ENCODE measurements at regions not wholly inside any gene's neighbourhood (a gene's known extent, or its start where the extent isn't known, plus 50 kb on each side); places are given as distances from the start of the nearest gene placed in this dataset.

DNA sequence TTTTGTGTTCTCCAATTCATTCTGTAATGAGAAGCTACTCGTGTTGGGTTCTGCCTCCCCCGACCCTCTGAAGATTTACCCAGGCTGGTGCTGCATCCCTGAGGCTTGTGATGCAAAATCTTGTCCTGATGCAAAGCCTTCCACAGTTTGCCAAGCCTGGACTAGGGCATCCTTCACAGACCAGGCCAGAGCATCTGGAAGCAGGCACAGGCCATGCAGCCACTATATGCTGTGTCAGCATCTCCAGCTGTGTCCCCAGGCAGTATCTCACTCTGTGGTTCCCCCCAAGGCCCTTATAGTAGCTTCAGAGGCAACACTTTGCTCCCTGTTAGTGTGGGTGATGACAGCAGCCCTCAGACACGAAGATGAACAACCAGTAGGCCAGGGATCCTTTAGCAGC lies 77.3 kb upstream of the RCN1 start:
- TF ChIP-seq, protein P1, sequence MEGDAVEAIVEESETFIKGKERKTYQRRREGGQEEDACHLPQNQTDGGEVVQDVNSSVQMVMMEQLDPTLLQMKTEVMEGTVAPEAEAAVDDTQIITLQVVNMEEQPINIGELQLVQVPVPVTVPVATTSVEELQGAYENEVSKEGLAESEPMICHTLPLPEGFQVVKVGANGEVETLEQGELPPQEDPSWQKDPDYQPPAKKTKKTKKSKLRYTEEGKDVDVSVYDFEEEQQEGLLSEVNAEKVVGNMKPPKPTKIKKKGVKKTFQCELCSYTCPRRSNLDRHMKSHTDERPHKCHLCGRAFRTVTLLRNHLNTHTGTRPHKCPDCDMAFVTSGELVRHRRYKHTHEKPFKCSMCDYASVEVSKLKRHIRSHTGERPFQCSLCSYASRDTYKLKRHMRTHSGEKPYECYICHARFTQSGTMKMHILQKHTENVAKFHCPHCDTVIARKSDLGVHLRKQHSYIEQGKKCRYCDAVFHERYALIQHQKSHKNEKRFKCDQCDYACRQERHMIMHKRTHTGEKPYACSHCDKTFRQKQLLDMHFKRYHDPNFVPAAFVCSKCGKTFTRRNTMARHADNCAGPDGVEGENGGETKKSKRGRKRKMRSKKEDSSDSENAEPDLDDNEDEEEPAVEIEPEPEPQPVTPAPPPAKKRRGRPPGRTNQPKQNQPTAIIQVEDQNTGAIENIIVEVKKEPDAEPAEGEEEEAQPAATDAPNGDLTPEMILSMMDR (optimal IDR thresholded peaks at IDR 0.05 in 1 of 3, IDR thresholded peaks at IDR 0.05 in 1 of 3, conservative IDR thresholded peaks at IDR 0.05 in 1 of 3; ENCODE audit: extremely low read depth in 1 of 3, insufficient read depth in 2 of 3, low read length in 3 of 3), result no peak
- no peak for TF ChIP-seq EZH2 (IDR thresholded peaks at IDR 0.05; ENCODE audit: low read length)
- H3K27me3 ChIP-seq (ENCODE audit: control insufficient read depth, extremely low read depth, insufficient read depth, low read length), result peaks cover 10% of the 10 kb centered on the region
- dilution Hi-C loops (cut with MboI; ENCODE audit: extremely low pct_ligation_motif_present, low sequenced_read_pairs), result no loop called here
- no peak for FAIRE-seq
- H3K9me1 ChIP-seq (ENCODE audit: control insufficient read depth, extremely low read depth, insufficient read depth, low read length), result no peaks in the 10 kb centered on the region
- DNase-seq (ENCODE audit: low read depth, low spot score), result no peak
- no peaks in the 10 kb centered on the region for H3K9me3 ChIP-seq (ENCODE audit: control insufficient read depth, low read depth, low read length)
- H4K20me1 ChIP-seq (ENCODE audit: control insufficient read depth, extremely low read depth, insufficient read depth, low read length), result no peaks in the 10 kb centered on the region
- H3K4me2 ChIP-seq (ENCODE audit: control insufficient read depth, extremely low read depth, insufficient read depth, low read depth, low read length), result no peak overlapping the region
- H3K4me1 ChIP-seq (ENCODE audit: control insufficient read depth, extremely low read depth, insufficient read depth, low read length), result no peaks in the 10 kb centered on the region
- H3K9ac ChIP-seq (ENCODE audit: control insufficient read depth, extremely low read depth, insufficient read depth, low read length), result no peak overlapping the region
- H3K27ac ChIP-seq (ENCODE audit: control insufficient read depth, insufficient read depth, low read length), result no peak overlapping the region
- no peak overlapping the region for H2AFZ ChIP-seq (ENCODE audit: control insufficient read depth, low read length)
- H3K36me3 ChIP-seq (ENCODE audit: control insufficient read depth in 2 of 2, extremely low read depth in 1 of 2, insufficient read depth in 2 of 2, low read length in 2 of 2), result no peaks in the 10 kb centered on the region
- H3K4me3 ChIP-seq (ENCODE audit: control insufficient read depth in 2 of 3, extremely low read depth in 1 of 3, insufficient read depth in 2 of 3, low read depth in 1 of 3, low read length in 3 of 3), result no peak overlapping the region
- no peaks in the 10 kb centered on the region for H3K79me2 ChIP-seq (ENCODE audit: control insufficient read depth, insufficient read depth, low read length)

GRCh38 chr11:32012049-32012448 lies 78.8 kb upstream of the RCN1 start:
- dilution Hi-C loops (cut with MboI; ENCODE audit: extremely low pct_ligation_motif_present, low sequenced_read_pairs), result no loop called here
- Histone ChIP-seq H3K4me3 (ENCODE audit: control insufficient read depth in 2 of 3, extremely low read depth in 1 of 3, insufficient read depth in 2 of 3, low read depth in 1 of 3, low read length in 3 of 3) (no peak overlapping the region), H2AFZ (ENCODE audit: control insufficient read depth, low read length) (no peak overlapping the region), H3K4me1 (ENCODE audit: control insufficient read depth, extremely low read depth, insufficient read depth, low read length) (no peaks in the 10 kb centered on the region), H3K9ac (ENCODE audit: control insufficient read depth, extremely low read depth, insufficient read depth, low read length) (no peak overlapping the region), H3K27me3 (ENCODE audit: control insufficient read depth, extremely low read depth, insufficient read depth, low read length) (peaks cover 10% of the 10 kb centered on the region), H3K27ac (ENCODE audit: control insufficient read depth, insufficient read depth, low read length) (no peak overlapping the region), H3K9me1 (ENCODE audit: control insufficient read depth, extremely low read depth, insufficient read depth, low read length) (no peaks in the 10 kb centered on the region), H3K36me3 (ENCODE audit: control insufficient read depth in 2 of 2, extremely low read depth in 1 of 2, insufficient read depth in 2 of 2, low read length in 2 of 2) (no peaks in the 10 kb centered on the region), H3K9me3 (ENCODE audit: control insufficient read depth, low read depth, low read length) (no peaks in the 10 kb centered on the region), H4K20me1 (ENCODE audit: control insufficient read depth, extremely low read depth, insufficient read depth, low read length) (no peaks in the 10 kb centered on the region), H3K79me2 (ENCODE audit: control insufficient read depth, insufficient read depth, low read length) (no peaks in the 10 kb centered on the region), H3K4me2 (ENCODE audit: control insufficient read depth, extremely low read depth, insufficient read depth, low read depth, low read length) (no peak overlapping the region)
- FAIRE-seq (no peak), DNase-seq (ENCODE audit: low read depth, low spot score) (no peak)
- no peak for TF ChIP-seq EZH2 (IDR thresholded peaks at IDR 0.05; ENCODE audit: low read length)
- TF ChIP-seq, protein P1 (optimal IDR thresholded peaks at IDR 0.05 in 1 of 3, IDR thresholded peaks at IDR 0.05 in 1 of 3, conservative IDR thresholded peaks at IDR 0.05 in 1 of 3; ENCODE audit: extremely low read depth in 1 of 3, insufficient read depth in 2 of 3, low read length in 3 of 3), result no peak
